ENCODE measurements at regions not wholly inside any gene's neighbourhood (a gene's known extent, or its start where the extent isn't known, plus 50 kb on each side); places are given as distances from the start of the nearest gene placed in this dataset.

- no peak overlapping the region for H3K4me3 ChIP-seq
- H3K27ac ChIP-seq = no peak overlapping the region
- H3K4me1 ChIP-seq = no peaks in the 10 kb centered on the region
- DNase-seq = no peak
- no peaks in the 10 kb centered on the region for H3K9me3 ChIP-seq
- intact Hi-C loops (cut with DNase I; ENCODE audit: low total_unique reads) = no loop called here
- H3K36me3 ChIP-seq (ENCODE audit: low read depth, missing control alignments) = no peaks in the 10 kb centered on the region
- no peaks in the 10 kb centered on the region for H3K27me3 ChIP-seq
- TF ChIP-seq POLR2A (IDR thresholded peaks at IDR 0.05) = no peak
- TF ChIP-seq, protein P1, sequence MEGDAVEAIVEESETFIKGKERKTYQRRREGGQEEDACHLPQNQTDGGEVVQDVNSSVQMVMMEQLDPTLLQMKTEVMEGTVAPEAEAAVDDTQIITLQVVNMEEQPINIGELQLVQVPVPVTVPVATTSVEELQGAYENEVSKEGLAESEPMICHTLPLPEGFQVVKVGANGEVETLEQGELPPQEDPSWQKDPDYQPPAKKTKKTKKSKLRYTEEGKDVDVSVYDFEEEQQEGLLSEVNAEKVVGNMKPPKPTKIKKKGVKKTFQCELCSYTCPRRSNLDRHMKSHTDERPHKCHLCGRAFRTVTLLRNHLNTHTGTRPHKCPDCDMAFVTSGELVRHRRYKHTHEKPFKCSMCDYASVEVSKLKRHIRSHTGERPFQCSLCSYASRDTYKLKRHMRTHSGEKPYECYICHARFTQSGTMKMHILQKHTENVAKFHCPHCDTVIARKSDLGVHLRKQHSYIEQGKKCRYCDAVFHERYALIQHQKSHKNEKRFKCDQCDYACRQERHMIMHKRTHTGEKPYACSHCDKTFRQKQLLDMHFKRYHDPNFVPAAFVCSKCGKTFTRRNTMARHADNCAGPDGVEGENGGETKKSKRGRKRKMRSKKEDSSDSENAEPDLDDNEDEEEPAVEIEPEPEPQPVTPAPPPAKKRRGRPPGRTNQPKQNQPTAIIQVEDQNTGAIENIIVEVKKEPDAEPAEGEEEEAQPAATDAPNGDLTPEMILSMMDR (IDR thresholded peaks at IDR 0.05) = no peak
- WGBS, 2 donors = 81 to 82% methylated on average over 2 of the region's 2 CpGs
Measured at GRCh38 chr6:82030301-82030700, 217.2 kb downstream of the IBTK start.

DNA sequence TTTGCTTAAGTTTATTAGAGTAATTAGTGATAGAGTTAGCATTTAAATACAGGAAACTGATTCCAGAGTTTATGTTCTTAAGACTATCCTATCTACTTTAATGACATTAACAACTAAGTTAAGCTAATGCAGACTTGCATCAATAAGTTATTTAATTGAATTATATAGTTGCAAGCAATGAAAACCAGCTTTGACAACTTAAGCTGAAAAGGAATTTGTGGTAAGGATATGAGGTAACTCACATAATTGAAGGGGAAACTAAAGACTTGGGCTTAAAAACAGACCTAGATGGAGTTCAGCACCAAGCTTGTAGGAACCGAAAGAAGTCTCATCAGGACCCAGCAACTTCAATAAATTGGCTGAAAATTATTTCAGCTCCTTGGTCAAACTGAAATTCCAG lies 222.3 kb downstream of the IBTK start:
- Histone ChIP-seq H3K36me3 (ENCODE audit: low read depth, missing control alignments) (no peaks in the 10 kb centered on the region), H3K27ac (no peak overlapping the region), H3K9me3 (no peaks in the 10 kb centered on the region), H3K4me1 (no peaks in the 10 kb centered on the region), H3K4me3 (no peak overlapping the region), H3K27me3 (no peaks in the 10 kb centered on the region)
- 95 to 100% methylated on average over 1 of the region's 1 CpG for WGBS, 2 donors
- intact Hi-C loops (cut with DNase I; ENCODE audit: low total_unique reads) = no loop called here
- TF ChIP-seq, protein P1 (IDR thresholded peaks at IDR 0.05) = no peak
- TF ChIP-seq POLR2A (IDR thresholded peaks at IDR 0.05) = no peak
- DNase-seq = no peak

GRCh38 chr6:82022614-82023129 lies 224.9 kb downstream of the IBTK start:
- Histone ChIP-seq H3K4me3 (no peak overlapping the region), H3K36me3 (ENCODE audit: low read depth, missing control alignments) (no peaks in the 10 kb centered on the region), H3K27ac (no peak overlapping the region), H3K4me1 (peaks cover 4% of the 10 kb centered on the region), H3K9me3 (no peaks in the 10 kb centered on the region), H3K27me3 (no peaks in the 10 kb centered on the region)
- WGBS, 2 donors = 90 to 100% methylated on average over 2 of the region's 2 CpGs
- no peak for DNase-seq
- intact Hi-C loops (cut with DNase I; ENCODE audit: low total_unique reads) = no loop called here
- no peak for TF ChIP-seq POLR2A (IDR thresholded peaks at IDR 0.05)
- TF ChIP-seq, protein P1 (IDR thresholded peaks at IDR 0.05) = no peak

- H3K27me3 ChIP-seq = no peaks in the 10 kb centered on the region
- TF ChIP-seq POLR2A (IDR thresholded peaks at IDR 0.05) = no peak
- TF ChIP-seq, protein P1 (IDR thresholded peaks at IDR 0.05) = no peak
- peaks cover 16% of the 10 kb centered on the region for H3K4me1 ChIP-seq
- H3K27ac ChIP-seq = peak overlapping the region in 1 of 2 donors; percentile 50
- H3K36me3 ChIP-seq (ENCODE audit: low read depth, missing control alignments) = no peaks in the 10 kb centered on the region
- 62 to 70% methylated on average over 3 of the region's 3 CpGs for WGBS, 2 donors
- no peak overlapping the region for H3K4me3 ChIP-seq
- DNase-seq = no peak
- no peaks in the 10 kb centered on the region for H3K9me3 ChIP-seq
- intact Hi-C loops (cut with DNase I; ENCODE audit: low total_unique reads) = no loop called here
Measured at GRCh38 chr6:82017773-82018172, 229.8 kb downstream of the IBTK start.

DNA sequence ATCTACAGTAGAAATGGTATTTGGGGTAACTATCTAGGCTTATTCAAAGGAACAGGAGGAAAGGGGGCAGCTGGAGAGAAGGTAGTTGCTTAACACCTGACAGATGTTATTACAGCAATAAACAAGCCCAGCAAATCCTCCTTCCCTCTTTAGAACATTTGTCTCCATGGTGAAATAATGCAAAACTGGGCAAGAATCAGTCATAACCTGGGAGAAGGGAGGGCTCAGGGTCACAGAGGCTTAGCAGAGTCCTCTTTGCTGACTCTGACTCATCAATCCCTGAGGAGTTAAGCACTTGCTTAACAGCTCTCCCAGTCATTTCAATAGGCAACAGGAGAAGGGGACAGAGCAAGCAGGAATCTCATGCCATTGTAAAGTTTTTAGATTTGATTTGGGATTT lies 230.3 kb downstream of the IBTK start:
- Histone ChIP-seq H3K27me3 (no peaks in the 10 kb centered on the region), H3K36me3 (ENCODE audit: low read depth, missing control alignments) (no peaks in the 10 kb centered on the region), H3K4me3 (no peak overlapping the region), H3K9me3 (no peaks in the 10 kb centered on the region), H3K4me1 (peaks cover 16% of the 10 kb centered on the region), H3K27ac (peak overlapping the region in 1 of 2 donors; percentile 50)
- intact Hi-C loops (cut with DNase I; ENCODE audit: low total_unique reads) = no loop called here
- DNase-seq = peak; percentile 29
- no peak for TF ChIP-seq POLR2A (IDR thresholded peaks at IDR 0.05)
- TF ChIP-seq, protein P1 (IDR thresholded peaks at IDR 0.05) = no peak
